Transverse colon (tissue), 4 donors: ENCODE measurements at regions not wholly inside any gene's neighbourhood (a gene's known extent, or its start where the extent isn't known, plus 50 kb on each side); places are given as distances from the start of the nearest gene placed in this dataset.

Source experiments
- DNase-seq: peaks from one replicate; pipeline ENCODE4 v3.0.0-alpha.2; 2019
- H3K27ac ChIP-seq, 4 donors: fragments of 200-600 bp; sonication (generic); 2 replicates each; pipeline ENCODE4 v1.5.1; 2016 to 2018; ENCODE audit warnings: inconsistent platforms in 4 of 4
- H3K27me3 ChIP-seq: fragments of 200-600 bp; sonication (generic); 2 replicates; pipeline ENCODE4 v1.5.1; 2017; ENCODE audit warnings: inconsistent platforms
- H3K36me3 ChIP-seq, 4 donors: fragments of 200-600 bp; sonication (generic); 2 replicates each; pipeline ENCODE4 v1.5.1; 2017 to 2019; ENCODE audit warnings: inconsistent platforms in 4 of 4
- H3K4me1 ChIP-seq, 4 donors: fragments of 200-600 bp; sonication (generic); 2 replicates each; pipeline ENCODE4 v1.5.1; 2017 to 2020; ENCODE audit warnings: inconsistent platforms in 4 of 4
- H3K4me3 ChIP-seq, 4 donors: fragments of 200-600 bp; sonication (generic); 1 replicate in 1 of 4; 2 replicates in 3 of 4; pipeline versions ENCODE4 v1.5.1 to v1.6.1; 2017 to 2019; ENCODE audit warnings: inconsistent platforms in 4 of 4
- H3K9me3 ChIP-seq, 2 donors: fragments of 200-600 bp; sonication (generic); 2 replicates each; pipeline ENCODE4 v1.5.1; 2017 to 2019; ENCODE audit warnings: inconsistent platforms in 2 of 2
- EP300 ChIP-seq: sonication (generic); formaldehyde crosslinking; IDR thresholded peaks from one replicate; pipeline ENCODE4 v1.6.1; 2017; ENCODE audit warnings: antibody characterized with exemption, low read depth
- POLR2A ChIP-seq: fragments of 450-650 bp; IDR thresholded peaks from one replicate; pipeline ENCODE4 v1.6.1; 2016; ENCODE audit warnings: antibody characterized with exemption, mild to moderate bottlenecking, moderate library complexity
- POLR2AphosphoS5 ChIP-seq, 3 donors: sonication (generic); formaldehyde crosslinking; IDR thresholded peaks; one replicate each; pipeline ENCODE4 v1.6.1; 2016; ENCODE audit warnings: antibody characterized with exemption in 3 of 3
- WGBS, 2 donors: methylation state at CpG; one replicate each; pipeline ENCODE4 v1.1.5; 2018; ENCODE audit warnings: low coverage in 1 of 2; 5-methylcytosine and 5-hydroxymethylcytosine counted together
- in situ Hi-C, 4 donors: fragments of 200-750 bp; cut with MboI; loops; one replicate each; pipeline versions ENCODE4 v1.15.0 to v1.15.1; 2017; ENCODE audit warnings: low sequenced_read_pairs in 3 of 4, low pct_ligation_motif_present in 1 of 4, low pct_unique_long_range_greater_than_20kb in 1 of 4
- intact Hi-C: fragments of 100-400 bp; cut with DNase I; formaldehyde crosslinking; loops from one replicate; pipeline ENCODE4 v1.15.1; 2023; ENCODE audit warnings: low total_unique reads
- TF ChIP-seq, protein P1 (sequence below), 5 experiments: fragments of 200-600 bp in 3 of 5; fragments of 450-650 bp in 2 of 5; sonication (generic) in 3 of 5; IDR thresholded peaks; 1 replicate in 2 of 5; 2 replicates in 3 of 5; pipeline ENCODE4 v1.5.1; 2016 to 2017; ENCODE audit warnings: antibody characterized with exemption in 5 of 5, inconsistent platforms in 3 of 5, mild to moderate bottlenecking in 2 of 5, moderate library complexity in 1 of 5

GRCh38 chr2:82511894-82512293 lies 1947.2 kb downstream of the SUCLG1 start:
- Histone ChIP-seq H3K27ac (no peak overlapping the region), H3K4me1 (no peaks in the 10 kb centered on the region), H3K9me3 (no peaks in the 10 kb centered on the region), H3K36me3 (no peaks in the 10 kb centered on the region), H3K4me3 (no peak overlapping the region), H3K27me3 (no peaks in the 10 kb centered on the region)
- TF ChIP-seq POLR2A (no peak), POLR2AphosphoS5 (IDR thresholded peaks at IDR 0.05) (no peak), EP300 (no peak)
- TF ChIP-seq, protein P1, sequence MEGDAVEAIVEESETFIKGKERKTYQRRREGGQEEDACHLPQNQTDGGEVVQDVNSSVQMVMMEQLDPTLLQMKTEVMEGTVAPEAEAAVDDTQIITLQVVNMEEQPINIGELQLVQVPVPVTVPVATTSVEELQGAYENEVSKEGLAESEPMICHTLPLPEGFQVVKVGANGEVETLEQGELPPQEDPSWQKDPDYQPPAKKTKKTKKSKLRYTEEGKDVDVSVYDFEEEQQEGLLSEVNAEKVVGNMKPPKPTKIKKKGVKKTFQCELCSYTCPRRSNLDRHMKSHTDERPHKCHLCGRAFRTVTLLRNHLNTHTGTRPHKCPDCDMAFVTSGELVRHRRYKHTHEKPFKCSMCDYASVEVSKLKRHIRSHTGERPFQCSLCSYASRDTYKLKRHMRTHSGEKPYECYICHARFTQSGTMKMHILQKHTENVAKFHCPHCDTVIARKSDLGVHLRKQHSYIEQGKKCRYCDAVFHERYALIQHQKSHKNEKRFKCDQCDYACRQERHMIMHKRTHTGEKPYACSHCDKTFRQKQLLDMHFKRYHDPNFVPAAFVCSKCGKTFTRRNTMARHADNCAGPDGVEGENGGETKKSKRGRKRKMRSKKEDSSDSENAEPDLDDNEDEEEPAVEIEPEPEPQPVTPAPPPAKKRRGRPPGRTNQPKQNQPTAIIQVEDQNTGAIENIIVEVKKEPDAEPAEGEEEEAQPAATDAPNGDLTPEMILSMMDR (IDR thresholded peaks at IDR 0.05): no peak
- 89 to 91% methylated on average over 1 of the region's 1 CpG for WGBS, 2 donors
- no peak for DNase-seq
- in situ Hi-C loops: no loop called here
- intact Hi-C loops: no loop called here

GRCh38 chr2:82508702-82509101 lies 1950.4 kb downstream of the SUCLG1 start:
- no peak for DNase-seq
- no peak overlapping the region for H3K27ac ChIP-seq

DNA sequence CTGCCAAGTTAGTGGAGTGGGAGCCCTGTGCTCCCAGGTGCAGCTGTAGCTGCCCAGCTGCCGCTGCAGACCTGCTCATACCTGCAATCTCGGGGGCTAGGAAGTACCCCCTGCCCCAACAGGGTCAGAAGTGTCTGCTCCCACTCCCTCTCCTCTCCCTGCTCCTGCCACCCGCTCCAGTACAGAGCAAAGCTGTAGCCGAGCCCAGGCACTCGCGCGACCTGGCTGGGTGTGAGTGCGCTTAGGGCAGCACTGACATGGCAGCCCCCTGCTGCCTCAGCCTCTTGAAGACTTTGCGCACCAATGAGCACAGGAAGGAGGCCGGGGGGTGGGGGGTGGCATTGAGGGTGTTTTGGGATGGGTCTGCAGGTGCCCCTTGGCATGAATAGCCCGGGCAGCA lies 1951.4 kb downstream of the SUCLG1 start:
- Histone ChIP-seq H3K27me3 (no peaks in the 10 kb centered on the region), H3K27ac (no peak overlapping the region), H3K36me3 (no peaks in the 10 kb centered on the region), H3K4me1 (no peaks in the 10 kb centered on the region), H3K4me3 (no peak overlapping the region), H3K9me3 (no peaks in the 10 kb centered on the region)
- whole genome bisulfite sequencing, 2 donors: 80 to 95% methylated on average over 1 to 11 of the region's 11 CpGs
- intact Hi-C loops (no loop called here), in situ Hi-C loops (no loop called here)
- TF ChIP-seq POLR2A (no peak), EP300 (no peak), POLR2AphosphoS5 (IDR thresholded peaks at IDR 0.05) (no peak)
- TF ChIP-seq, protein P1 (IDR thresholded peaks at IDR 0.05): no peak
- no peak for DNase-seq

More at GRCh38 chr2:82508702-82509101, 1950.4 kb downstream of the SUCLG1 start:
- TF ChIP-seq EP300: no peak
- TF ChIP-seq POLR2A: no peak
- TF ChIP-seq, protein P1 (IDR thresholded peaks at IDR 0.05): no peak
- no peak for TF ChIP-seq POLR2AphosphoS5 (IDR thresholded peaks at IDR 0.05)
- Histone ChIP-seq H3K9me3 (no peaks in the 10 kb centered on the region), H3K36me3 (no peaks in the 10 kb centered on the region), H3K27me3 (no peaks in the 10 kb centered on the region), H3K4me1 (no peaks in the 10 kb centered on the region), H3K4me3 (no peak overlapping the region)
- in situ Hi-C loops (no loop called here), intact Hi-C loops (no loop called here)
- 100% methylated on average over 2 of the region's 2 CpGs; no CpG with 5 or more reads in 1 of the 2 donors for WGBS, 2 donors

GRCh38 chr2:82501217-82501616 lies 1957.9 kb downstream of the SUCLG1 start:
- no peaks in the 10 kb centered on the region for H3K27me3 ChIP-seq
- in situ Hi-C loops: no loop called here
- WGBS, 2 donors: 89 to 91% methylated on average over 4 of the region's 4 CpGs

More at GRCh38 chr2:82501217-82501616, 1957.9 kb downstream of the SUCLG1 start:
- H3K9me3 ChIP-seq: peaks cover 9 to 22% of the 10 kb centered on the region in 2 donors
- H3K4me1 ChIP-seq: peaks cover 0 to 9% (median 2%) of the 10 kb centered on the region in 4 donors
- no peaks in the 10 kb centered on the region for H3K36me3 ChIP-seq
- TF ChIP-seq EP300 (no peak), POLR2A (no peak), POLR2AphosphoS5 (IDR thresholded peaks at IDR 0.05) (no peak)
- TF ChIP-seq, protein P1 (IDR thresholded peaks at IDR 0.05): no peak
- H3K4me3 ChIP-seq: no peak overlapping the region
- no peak for DNase-seq
- H3K27ac ChIP-seq: no peak overlapping the region
- intact Hi-C loops: no loop called here
